ENCODE measurements at regions not wholly inside any gene's neighbourhood (a gene's known extent, or its start where the extent isn't known, plus 50 kb on each side); places are given as distances from the start of the nearest gene placed in this dataset.
"Not testable (repeated sequence)": the region's sequence is repeated elsewhere in the genome, so short reads cannot be mapped to it uniquely, and the experiment has no call there.

- no peak overlapping the region for H3K4me3 ChIP-seq (replicated peaks in 1 of 2; ENCODE audit: low read depth in 2 of 2, low read length in 2 of 2)
- DNase-seq (ENCODE audit: low read depth in 2 of 2), result no peak
- no peak for TF ChIP-seq CTCF (IDR thresholded peaks at IDR 0.05; ENCODE audit: low read depth, low read length)
These were observed 818.8 kb downstream of the PLCL1 start for GRCh38 chr2:198622986-198623730.

GRCh38 chr2:198615972-198616371, 811.6 kb downstream of the PLCL1 start:
- TF ChIP-seq CTCF (IDR thresholded peaks at IDR 0.05; ENCODE audit: low read depth, low read length), result no peak
- no peak for DNase-seq (ENCODE audit: low read depth in 2 of 2)
- no peak overlapping the region for H3K4me3 ChIP-seq (replicated peaks in 1 of 2; ENCODE audit: low read depth in 2 of 2, low read length in 2 of 2)

- no peak for DNase-seq (ENCODE audit: low read depth in 2 of 2)
- TF ChIP-seq CTCF (IDR thresholded peaks at IDR 0.05; ENCODE audit: low read depth, low read length), result no peak
- no peak overlapping the region for H3K4me3 ChIP-seq (replicated peaks in 1 of 2; ENCODE audit: low read depth in 2 of 2, low read length in 2 of 2)
These were observed 806.8 kb downstream of the PLCL1 start for GRCh38 chr2:198611201-198611600.

- no peak overlapping the region for H3K4me3 ChIP-seq (replicated peaks in 1 of 2; ENCODE audit: low read depth in 2 of 2, low read length in 2 of 2)
- no peak for DNase-seq (ENCODE audit: low read depth in 2 of 2)
- TF ChIP-seq CTCF (IDR thresholded peaks at IDR 0.05; ENCODE audit: low read depth, low read length), result no peak
These were observed 800.2 kb downstream of the PLCL1 start for GRCh38 chr2:198604599-198604998.

- not testable (repeated sequence) for DNase-seq (ENCODE audit: low read depth in 2 of 2); H3K4me3 ChIP-seq (replicated peaks in 1 of 2; ENCODE audit: low read depth in 2 of 2, low read length in 2 of 2)
These were observed 798.6 kb downstream of the PLCL1 start for GRCh38 chr2:198602986-198603385.

- TF ChIP-seq CTCF (IDR thresholded peaks at IDR 0.05; ENCODE audit: low read depth, low read length), result no peak
- DNase-seq (ENCODE audit: low read depth in 2 of 2), result no peak
- H3K4me3 ChIP-seq (replicated peaks in 1 of 2; ENCODE audit: low read depth in 2 of 2, low read length in 2 of 2), result no peak overlapping the region
These were observed 793.3 kb downstream of the PLCL1 start for GRCh38 chr2:198597648-198598047.

- no peak for TF ChIP-seq CTCF (IDR thresholded peaks at IDR 0.05; ENCODE audit: low read depth, low read length)
- no peak overlapping the region for H3K4me3 ChIP-seq (replicated peaks in 1 of 2; ENCODE audit: low read depth in 2 of 2, low read length in 2 of 2)
- DNase-seq (ENCODE audit: low read depth in 2 of 2), result no peak
These were observed 792.6 kb downstream of the PLCL1 start for GRCh38 chr2:198596985-198597384.
